Hindlimb muscle (tissue), 1 donor: ENCODE measurements at regions not wholly inside any gene's neighbourhood (a gene's known extent, or its start where the extent isn't known, plus 50 kb on each side); places are given as distances from the start of the nearest gene placed in this dataset.
A peak's percentile ranks its signal among the peaks of the same experiment; 100 is the strongest.
"Not testable (repeated sequence)": the region's sequence is repeated elsewhere in the genome, so short reads cannot be mapped to it uniquely, and the experiment has no call there.

Source experiments
- DNase-seq: peaks from one replicate; pipeline ENCODE4 v3.0.0-alpha.2; 2013

DNA sequence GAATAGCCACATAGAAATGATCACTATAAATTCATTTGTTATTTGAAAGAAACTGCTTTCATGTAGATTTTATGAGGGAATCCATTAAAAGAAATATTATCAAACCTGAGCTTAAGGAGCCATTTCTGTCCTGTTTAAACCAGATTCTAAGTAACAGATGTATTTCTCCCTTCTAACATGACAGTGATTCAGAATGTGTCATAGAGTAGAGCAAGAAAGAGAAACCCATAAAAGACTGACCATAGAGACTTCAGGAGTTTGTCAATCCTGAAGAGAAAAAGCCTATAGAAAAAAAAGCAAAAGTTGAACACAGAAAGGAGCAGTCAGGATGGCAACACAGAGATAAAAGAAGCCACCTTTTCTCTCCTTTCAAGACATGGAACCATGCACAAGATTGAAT, 390.6 kb downstream of the PRIM2 start:
- not testable (repeated sequence) for DNase-seq

DNA sequence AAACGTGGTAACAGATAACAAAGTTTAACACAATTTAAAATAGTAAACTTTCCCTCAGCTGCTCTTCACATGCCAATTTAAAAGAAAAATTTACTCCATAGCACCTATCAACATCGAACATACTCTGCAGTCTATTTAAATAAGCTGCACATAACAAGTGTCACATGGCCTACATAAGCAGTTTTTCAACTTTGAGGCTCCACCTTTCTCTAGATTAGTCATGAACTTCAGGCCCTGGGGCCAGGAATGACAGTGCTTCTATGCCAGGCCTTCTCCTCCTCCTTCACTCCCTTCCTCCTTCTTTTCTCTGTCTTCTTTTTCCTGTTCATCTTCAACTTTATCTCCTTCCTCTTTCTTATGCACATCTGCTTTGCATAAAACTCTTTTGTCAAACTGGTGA, 405.1 kb downstream of the PRIM2 start:
- not testable (repeated sequence) for DNase-seq

DNA sequence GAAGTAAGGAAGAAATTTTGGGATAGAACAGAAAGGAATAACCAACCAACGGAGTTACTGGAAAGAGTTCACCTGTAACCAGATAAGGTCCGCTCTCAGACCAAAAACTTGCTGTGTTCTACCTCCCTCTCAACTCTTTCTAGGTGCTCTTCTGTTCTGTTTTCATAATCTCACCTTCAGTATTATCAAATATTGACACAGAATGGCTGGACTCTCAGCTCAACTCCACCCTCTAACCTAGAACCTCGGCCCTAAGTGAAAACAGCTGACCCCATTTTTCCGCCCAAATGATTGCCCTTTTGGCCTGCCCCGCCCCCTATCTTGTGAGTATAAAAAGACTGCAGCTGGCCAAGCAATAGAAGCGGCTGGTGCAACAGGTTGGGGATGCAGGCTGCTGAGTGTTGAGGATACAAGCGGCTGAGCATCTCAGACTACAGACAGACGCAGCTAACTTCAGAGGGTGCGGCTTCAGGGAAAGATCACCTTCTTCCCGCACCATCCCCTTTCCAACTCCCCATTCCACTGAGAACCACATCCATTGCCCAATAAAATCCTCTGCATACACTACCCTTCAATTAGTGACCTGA, 406.5 kb downstream of the PRIM2 start:
- not testable (repeated sequence) for DNase-seq

DNA sequence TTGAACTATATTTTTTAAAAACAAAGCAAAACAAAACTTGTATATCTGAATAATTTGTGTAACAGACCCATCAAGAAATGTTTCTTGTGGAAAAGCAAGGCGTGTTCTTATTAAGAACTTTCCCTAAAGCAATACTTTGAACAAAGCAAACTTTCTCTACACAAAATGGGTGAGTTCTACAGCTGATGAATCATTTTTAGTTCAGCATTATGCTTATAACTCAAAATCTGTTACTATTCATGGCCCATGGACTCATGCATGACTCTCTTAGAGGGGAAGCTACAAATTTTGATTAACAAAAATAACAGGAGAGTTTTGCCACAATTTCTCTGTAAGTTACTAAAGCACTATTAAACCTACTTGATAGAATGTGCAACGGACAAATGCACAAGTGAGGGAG, 412.0 kb downstream of the PRIM2 start:
- DNase-seq, result not testable (repeated sequence)

DNA sequence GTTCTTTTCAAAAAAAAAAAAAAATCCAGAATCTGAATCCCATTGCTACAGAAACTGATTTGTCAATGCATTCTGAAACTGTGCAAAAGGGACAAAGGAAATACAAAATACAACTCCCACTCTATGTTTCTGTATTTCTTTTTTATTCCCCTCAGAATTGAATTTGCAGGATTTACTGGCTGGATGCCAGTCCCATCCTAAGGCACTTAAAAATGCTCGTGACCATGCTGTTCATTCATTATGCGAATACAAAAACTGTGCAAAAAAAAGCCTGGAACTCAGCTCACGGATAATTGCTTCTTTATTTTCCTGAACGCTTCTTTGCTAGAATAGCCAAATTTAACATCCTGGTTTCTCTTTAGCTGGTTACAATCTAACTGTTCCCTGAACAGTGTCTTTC, 413.3 kb downstream of the PRIM2 start:
- not testable (repeated sequence) for DNase-seq

DNA sequence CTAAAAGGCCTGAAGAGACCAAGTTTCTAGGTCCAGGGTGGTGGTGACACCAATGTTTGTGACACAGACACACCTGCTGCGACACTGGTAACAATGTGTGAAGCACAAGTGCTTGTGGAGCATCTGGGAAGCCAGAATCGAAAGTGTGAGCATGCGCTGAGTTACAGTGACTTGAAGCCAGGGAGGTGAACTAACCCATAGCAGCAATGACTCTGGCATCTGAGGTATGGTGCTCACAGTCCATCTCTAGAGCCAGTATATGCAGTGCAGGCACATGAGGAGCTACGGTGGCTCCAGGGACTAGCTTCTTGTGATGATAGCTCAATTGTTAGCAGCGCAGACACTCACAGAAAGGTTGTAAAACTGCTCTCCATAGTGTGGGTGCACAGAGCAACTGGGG, 430.3 kb downstream of the PRIM2 start:
- not testable (repeated sequence) for DNase-seq

DNA sequence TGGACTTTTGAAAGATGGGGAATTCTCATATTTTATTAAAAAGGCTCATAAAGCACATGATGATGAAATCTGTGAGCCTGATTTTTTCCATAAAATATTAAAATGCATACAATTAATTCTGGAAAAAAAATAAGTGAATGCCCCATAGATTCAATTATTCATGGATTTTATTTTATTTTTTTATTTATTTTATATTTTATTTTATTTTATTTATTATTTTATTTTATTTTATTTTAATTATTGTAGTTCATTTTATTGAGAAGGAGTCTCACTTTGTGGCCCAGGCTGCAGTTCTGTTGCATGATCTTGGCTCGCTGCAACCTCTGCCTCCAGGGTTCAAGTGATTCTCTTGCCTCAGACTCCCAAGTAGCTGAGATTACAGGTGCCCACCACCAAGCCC, 442.4 kb downstream of the PRIM2 start:
- DNase-seq, result not testable (repeated sequence)

DNA sequence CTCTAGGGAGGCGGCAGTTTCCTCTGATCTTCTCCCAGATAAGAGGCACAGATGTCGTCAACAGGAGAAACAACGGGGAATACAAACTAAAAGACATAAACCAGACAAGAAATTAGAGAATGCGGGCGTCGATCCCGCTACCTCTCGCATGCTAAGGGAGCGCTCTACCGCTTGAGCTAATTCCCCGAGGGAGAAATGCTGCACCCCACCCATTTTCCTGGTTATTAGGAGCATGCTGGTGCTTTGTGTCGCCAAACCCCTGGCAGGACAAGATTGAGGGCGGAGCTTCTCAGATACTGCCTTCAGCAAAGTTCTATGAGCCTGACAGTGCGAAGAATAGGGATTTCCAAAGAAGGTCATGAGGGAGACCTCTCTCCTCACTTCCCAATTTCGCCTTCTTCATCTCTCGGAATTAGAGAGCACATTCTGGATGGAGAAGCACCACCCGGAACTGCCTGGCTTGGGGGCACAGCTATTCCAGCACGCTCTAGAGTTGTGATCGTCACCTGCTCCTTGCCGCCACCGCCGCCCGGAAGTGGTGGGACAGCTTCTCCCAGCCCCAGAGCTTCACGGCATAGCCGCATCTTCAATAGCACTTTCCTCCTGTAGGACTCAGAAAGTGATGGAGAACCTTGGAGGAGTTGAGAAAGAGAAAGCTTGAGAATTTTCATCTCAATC, 475.4 kb downstream of the PRIM2 start:
- DNase-seq, result not testable (repeated sequence)

DNA sequence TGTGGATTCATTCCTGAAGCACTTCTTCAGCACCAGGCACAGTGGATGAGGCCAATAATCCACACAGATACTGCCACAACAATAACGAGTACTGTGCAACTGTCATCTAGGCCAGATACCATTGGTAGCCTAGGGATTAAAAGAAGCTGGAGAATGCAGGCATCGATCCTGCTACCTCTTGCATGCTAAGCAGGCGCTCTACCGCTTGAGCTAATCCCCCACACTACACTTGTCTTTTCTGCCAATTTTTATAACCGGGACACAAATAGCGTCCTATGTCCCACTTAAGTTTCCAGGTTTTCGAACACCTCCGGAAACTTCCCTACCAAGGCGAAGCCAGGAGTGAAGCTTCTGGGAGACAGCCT, 475.9 kb downstream of the PRIM2 start:
- DNase-seq, result not testable (repeated sequence)

DNA sequence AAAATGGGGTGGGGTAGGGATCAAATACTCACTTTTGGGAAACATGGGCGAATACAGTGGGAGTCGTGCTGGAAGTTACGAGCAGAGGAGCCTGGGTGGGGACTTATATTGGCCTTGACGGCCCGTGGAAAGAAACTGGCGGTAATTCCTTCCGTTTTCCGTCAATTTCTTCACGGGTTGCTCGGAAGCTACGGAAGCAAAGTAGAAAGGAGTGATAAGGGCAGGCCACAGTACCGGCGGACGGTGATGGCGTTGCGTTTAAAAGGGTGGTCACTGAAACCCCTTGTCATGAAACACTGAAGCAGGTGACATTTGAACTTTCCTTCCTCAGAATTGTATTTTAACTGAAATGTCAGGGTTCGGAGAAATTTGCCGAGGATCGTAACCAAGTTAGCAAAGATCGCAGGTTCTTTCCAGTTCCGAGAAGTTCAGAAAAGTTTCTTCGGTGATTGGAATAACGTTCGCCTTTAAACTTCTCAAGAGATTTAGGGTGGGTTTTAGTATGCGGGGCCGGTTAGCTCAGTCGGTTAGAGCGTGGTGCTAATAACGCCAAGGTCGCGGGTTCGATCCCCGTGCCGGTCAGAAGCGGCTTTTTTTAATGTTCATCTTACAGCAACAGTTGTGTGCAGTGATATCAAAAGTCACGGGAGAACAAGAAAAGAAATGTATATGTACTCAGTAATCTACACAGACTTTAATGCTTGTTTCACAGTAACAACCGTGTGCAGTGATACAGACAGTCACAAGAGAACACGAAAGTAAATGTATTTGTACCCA, 482.5 kb downstream of the PRIM2 start:
- DNase-seq, result not testable (repeated sequence)

DNA sequence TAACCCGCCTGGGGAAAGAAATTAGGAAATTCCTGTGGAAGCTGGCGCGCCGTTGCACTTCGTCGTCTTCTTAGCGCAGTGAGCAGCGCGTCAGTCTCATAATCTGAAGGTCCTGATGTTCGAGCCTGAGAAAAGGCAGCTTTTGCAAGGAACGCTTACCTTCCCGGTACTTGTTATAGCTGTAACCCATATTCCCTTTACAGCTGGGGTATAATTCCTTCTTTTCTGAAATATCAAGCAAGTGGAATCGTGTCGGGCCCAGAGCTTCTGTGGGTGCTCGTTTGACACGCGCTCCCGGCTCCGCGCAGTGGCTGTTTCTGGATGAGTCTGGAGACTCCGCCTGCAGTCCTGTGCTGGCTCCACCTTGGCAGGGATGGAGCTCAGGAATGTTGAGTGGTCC, 491.2 kb downstream of the PRIM2 start:
- DNase-seq, result not testable (repeated sequence)

DNA sequence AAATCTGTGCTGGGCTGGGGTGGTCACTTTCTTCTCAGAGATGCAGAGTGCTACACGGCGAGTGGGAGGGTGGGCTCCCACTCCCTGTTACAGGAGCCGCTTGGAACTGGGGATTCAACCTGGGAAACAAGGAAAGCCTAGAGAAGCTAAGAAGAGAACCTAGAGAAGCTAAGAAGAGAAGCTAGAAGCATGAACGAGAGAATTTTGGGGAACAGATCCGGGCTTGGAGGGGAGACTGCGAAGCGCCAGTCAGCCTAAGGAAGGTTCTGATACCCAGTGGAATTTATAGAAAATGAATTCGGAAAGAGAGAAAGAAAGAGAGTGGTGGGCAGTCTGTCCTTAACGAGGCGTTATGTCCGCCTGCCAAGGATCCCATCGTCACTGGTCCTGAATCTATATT, 492.0 kb downstream of the PRIM2 start:
- DNase-seq, result not testable (repeated sequence)

DNA sequence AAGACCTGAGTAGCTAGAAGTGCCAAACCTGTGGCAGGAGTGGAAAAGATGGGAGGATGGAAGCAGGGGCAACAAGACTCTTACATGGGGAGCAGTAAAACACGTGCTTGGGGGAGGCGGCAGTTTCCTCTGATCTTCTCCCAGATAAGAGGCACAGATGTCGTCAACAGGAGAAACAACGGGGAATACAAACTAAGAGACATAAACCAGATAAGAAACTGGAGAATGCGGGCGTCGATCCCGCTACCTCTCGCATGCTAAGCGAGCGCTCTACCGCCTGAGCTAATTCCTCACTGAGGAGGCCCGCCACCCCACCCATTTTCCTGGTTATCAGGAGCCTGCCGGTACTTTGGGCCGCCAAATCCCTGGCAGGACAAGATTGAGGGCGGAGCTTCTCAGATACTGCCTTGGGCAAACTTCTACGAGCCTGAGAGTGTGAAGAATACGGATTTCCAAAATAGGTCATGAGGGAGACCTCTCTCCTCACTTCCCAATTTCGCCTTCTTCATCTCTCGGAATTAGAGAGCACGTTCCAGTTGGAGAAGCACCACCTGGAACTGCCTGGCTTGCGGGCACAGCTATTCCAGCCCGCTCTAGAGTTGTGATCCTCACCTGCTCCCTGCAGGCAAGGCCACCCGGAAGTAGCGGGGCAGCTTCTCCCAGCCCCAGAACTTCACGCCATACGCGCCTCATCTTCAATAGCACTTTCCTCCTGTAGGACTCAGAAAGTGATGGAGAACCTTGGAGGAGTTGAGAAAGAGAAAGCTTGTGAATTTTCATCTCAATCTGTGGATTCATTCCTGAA, 496.0 kb downstream of the PRIM2 start:
- not testable (repeated sequence) for DNase-seq

DNA sequence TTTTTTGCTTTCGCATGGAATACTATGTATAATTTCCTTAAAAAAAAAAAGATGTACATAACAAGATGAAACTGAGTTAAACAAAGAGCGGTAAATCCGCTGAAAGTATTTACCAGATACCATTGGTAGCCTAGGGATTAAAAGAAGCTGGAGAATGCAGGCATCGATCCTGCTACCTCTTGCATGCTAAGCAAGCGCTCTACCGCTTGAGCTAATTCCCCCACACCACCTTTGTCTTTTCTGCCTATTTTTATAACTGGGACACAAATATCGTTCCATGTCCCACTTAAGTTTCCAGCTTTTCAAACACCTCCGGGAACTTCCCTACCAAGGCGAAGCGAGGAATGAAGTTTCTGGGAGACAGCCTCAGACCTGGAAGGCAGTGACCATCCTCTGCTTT, 498.4 kb downstream of the PRIM2 start:
- DNase-seq, result not testable (repeated sequence)

DNA sequence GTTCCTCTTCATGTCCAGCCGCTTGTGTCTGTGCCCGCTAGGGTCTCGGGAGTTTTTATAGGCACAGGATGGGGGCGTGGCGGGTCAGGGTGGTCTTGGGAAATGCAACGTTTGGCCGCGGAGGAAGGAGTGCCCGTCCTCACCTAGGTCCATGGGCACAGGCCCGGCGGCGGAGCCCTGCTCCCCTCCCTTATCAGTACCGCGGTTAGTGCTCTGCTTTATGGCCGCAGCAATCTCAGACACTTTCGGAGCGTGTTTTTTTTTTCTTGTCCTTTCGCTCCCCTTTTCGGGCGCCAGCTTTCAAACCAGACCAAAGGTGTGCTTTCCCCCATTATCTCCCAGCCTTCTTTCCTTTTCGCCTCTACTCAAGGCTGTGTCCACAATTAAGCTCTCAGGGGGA, 503.9 kb downstream of the PRIM2 start:
- DNase-seq, result not testable (repeated sequence)

DNA sequence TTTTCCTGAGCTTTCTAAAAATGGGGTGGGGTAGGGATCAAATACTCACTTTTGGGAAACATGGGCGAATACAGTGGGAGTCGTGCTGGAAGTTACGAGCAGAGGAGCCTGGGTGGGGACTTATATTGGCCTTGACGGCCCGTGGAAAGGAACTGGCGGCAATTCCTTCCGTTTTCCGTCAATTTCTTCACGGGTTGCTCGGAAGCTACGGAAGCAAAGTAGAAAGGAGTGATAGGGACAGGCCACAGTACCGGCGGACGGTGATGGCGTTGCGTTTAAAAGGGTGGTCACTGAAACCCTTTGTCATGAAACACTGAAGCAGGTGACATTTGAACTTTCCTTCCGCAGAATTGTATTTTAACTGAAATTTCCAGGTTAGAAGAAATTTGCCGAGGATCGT, 505.0 kb downstream of the PRIM2 start:
- DNase-seq, result not testable (repeated sequence)

DNA sequence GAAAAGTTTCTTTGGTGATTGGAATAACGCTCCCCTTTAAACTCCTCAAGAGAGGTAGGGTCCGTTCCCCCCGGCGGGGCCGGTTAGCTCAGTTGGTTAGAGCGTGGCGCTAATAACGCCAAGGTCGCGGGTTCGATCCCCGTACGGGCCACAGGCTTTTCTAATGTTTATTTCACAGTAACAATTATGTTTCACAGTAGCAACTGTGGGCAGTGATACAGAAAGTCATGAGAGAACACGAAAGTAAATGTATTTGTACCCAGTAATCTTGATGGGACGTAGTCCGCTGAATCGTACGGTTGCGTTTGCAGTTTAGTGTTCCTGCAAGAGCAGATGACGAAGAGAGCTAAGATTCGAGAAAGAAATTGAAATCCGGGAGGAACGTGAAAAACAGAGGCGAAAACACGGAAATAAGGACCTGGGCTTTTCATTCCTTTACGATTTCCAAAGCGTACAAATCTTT, 505.5 kb downstream of the PRIM2 start:
- no peak for DNase-seq

DNA sequence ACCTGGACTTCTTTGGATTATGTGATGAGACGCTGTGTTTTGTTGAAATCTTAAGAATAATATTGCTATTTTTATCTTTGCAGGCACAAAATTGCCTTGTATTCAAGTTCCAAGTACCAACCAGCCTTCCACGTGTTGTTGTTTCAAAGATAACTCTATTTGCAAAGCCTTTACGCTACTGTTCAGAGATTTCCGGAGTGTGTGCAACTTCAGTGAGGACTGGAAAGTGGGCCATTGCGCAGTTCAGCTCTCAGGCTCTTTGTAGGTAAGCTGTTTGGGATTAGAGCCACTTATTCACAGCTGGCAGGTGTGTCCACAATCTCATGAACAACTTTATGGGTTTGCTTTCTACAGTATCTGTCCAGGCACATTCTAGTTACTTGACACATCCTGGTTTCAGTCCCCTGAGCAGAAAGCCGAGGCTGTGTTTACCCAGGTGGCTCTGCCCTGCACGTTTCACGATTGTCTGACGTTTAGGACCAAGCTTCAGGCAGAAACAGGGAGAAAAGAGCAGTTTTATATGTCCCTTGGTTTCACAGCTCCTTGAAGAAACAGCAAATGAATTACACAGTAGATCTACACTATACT, 520.3 kb downstream of the PRIM2 start:
- not testable (repeated sequence) for DNase-seq

DNA sequence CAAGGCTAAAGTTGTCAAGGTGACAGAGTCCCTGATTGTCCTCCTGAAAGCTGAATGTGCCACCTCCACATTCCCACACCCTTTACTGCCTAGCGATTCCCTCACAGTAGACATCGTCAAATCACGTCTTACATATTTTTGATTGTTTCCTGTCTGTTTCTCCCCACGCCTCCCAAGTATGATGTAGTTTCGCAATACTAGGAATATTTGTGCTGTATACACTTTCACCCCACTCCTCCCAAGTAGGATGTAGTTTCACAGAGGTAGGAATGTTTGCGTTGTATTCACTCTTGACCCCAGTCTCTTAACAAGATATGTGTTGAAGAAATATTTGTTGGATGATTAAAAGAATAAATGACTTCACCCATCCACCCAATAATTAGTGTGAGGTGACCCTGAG, 524.1 kb downstream of the PRIM2 start:
- DNase-seq, result not testable (repeated sequence)

DNA sequence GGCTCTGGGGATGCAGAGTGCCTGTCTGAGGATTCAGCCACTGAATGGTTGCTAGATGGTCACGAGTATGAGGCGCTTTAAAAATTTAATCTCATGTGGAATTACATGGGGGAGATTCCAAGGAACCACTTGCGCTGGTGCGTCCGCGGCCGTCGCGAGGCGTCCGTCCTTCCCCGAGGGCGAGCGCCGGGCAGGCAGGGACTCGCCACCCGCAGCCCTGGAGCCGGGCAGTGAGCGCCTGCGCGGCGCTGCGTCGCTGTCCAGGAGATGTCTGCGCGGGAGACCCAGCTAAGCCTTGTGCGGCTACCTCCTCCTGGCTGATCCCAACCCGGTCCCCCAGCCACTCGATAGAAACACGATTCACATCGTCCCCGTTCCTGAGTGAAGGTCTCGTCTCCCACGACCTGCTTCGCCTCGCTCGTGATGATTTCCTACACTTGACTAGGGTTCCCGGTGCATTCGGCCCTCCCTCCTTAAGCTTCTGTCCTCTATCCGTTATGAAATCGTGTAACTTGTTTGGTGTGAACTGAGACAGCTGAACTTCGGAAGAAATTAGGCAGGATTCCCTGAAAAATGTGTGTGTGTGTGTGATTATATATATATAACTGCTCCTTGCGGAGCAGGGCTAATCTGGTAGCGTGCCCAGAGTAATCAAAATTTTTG, 536.4 kb downstream of the PRIM2 start:
- peak; percentile 1 for DNase-seq

DNA sequence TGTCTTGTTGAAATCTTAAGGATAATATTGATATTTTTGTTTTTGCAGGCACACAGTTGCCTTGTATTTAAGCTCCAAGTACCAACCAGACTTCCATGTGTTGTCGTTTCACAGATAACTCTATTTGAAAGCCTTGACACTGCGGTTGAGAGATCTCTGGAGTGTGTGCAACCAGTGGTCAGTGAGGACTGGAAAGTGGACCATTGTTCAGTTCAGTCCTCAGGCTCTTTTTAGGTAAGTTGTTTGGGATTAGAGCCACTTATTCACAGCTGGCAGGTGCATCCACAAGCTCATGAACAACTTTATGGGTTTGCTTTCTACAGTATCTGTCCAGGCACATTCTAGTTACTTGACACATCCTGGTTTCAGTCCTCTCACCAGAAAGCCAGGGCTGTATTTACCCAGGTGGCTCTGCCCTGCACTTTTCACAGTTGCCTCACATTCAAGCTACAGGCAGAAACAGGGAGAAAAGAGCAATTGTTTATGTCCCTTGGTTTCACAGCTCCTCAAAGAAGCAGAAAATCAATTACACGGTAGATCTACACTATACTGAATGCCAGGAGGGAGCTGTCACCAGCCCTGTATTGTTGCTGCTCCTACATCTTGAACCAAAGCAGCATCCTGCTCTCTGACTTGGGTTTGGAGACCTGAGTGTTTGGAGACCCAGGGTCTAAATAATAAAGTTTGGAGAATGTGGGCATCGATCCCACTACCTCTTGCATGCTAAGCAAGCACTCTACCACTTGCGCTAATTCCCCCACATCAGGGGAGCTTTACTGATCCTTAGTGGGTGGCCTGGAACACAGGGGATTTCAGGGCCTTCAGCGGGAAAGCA, 543.3 kb downstream of the PRIM2 start:
- DNase-seq, result not testable (repeated sequence)
